Stimulated activated CD4-positive, alpha-beta T cell treated with anti-CD3 and anti-CD28 coated beads, Interleukin-15, amount 100 ng/mL, for 48 hours (primary cell): ENCODE measurements at regions not wholly inside any gene's neighbourhood (a gene's known extent, or its start where the extent isn't known, plus 50 kb on each side); places are given as distances from the start of the nearest gene placed in this dataset.

Experiments
- DNase-seq, 2 donors: peaks; one replicate each; pipeline ENCODE4 v3.0.0-alpha.2; 2020; ENCODE audit warnings: low read depth in 2 of 2

DNA sequence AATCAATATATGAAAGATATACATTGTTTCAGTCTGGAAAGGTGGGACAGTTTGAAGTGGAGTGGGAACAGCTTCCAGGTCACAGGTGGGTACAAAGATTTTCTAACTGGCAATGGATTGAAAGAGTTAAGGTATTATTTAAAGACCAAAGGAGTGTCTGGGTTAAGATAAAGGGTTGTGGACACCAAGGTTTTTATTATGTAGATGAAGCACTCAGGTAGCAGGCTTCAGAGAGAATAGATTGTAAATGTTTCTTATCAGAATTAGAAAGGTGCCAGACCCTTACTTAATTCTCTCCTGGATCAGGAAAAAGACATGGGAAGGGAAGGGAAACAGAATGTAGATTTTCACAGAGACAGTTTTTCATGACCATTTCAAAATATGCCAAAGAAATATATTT lies 1174.8 kb downstream of the MAT2B start:
- no peak for DNase-seq

DNA sequence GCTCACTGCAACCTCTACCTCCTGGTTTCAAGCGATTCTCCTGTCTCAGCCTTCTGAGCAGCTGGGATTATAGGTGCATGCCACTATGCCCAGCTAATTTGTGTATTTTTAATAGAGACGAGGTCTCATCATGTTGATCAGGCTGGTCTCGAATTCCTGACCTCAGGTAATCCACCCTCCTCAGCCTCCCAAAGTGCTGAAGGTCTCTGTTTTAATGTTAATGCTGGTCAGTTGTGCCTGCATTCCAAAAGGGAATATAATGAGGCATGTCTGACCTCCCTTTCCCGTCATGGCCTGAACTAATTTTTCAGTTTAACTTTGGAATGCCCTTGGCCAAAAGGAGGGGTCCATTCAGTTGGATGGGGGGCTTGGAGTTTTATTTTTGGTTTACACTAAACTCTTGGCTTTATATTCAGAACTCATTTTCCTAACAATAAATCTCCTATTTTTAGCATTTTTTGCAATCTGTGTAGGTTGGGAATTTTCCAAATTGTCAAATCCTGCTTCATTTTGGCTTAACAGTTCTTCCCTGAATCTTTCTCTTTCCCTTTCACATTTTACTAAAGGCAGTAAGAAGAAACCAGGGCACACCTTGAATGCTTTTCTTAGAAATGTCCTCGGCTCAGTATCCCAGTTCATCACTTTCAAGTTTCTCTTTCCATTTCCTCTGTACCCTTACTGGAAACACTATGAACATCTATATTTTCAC lies 1175.5 kb downstream of the MAT2B start:
- DNase-seq, result no peak

DNA sequence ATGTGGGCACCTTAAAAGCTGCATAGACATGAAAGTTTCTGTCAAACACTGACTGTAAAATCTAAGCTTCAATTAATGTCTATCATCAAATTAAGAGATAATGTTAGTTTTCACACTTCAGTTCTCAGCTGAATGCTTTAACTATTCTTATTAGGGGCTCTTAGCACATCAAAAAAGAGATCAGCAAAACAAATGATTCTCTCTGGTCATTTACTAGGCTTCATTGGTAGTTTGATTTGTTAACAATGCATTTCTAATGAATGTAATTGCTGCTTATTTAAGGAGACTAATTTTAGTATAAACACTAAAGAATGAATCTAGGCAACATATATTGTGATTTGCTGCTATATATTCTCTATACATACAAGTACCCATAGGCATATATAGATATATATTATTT lies 1182.0 kb downstream of the MAT2B start:
- DNase-seq, result no peak

- DNase-seq, result no peak
These were observed 1183.0 kb downstream of the MAT2B start for GRCh38 chr5:164688437-164688836.

DNA sequence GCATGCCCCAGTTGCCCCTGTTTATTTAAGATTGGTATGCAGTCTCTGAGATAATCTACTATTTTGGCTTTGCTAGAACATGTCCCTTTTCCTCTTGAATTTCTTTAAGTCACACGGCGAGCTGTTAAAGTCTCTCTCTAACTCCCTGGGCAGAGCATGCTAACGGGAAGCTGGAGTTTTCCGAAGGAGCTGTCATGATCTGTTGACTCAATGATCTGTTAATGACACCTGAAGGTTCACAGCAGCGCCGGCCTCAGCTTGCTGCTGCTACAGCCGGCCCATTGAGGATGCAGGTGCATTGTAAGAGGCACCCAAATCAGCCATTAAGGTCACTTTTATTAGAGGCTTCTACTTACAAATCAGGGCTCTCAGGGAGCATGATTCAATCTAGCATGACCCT lies 1203.4 kb downstream of the MAT2B start:
- no peak for DNase-seq

- DNase-seq, result no peak
These were observed 1208.3 kb downstream of the MAT2B start for GRCh38 chr5:164713682-164714081.

- DNase-seq, result no peak
These were observed 1215.7 kb downstream of the MAT2B start for GRCh38 chr5:164721116-164721515.

GRCh38 chr5:164721656-164722055 lies 1216.2 kb downstream of the MAT2B start:
- no peak for DNase-seq

- DNase-seq, result no peak
These were observed 1217.3 kb downstream of the MAT2B start for GRCh38 chr5:164722702-164723101.

GRCh38 chr5:164727012-164727411 lies 1221.6 kb downstream of the MAT2B start:
- no peak for DNase-seq

DNA sequence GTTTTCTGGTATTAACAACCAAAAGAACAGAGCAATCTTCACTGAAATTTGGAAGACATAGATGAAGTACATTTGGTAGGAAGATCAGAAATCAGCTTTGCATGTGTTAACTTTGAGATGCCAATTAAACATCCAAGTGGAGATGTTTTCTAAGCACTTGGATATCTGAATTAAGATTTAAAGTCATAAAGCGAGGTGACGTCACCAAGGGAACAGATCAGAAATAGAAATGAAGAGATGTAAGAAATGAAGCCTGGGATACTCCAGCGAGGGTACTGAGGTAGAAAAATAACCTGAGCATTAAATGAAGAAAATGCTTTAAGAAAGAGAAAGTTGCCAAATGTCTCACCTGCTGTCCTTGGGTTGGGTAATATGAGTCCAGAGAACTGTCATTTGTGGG lies 1223.3 kb downstream of the MAT2B start:
- no peak for DNase-seq

- no peak for DNase-seq
These were observed 1229.9 kb downstream of the MAT2B start for GRCh38 chr5:164735334-164735733.

GRCh38 chr5:164741376-164741775 lies 1236.0 kb downstream of the MAT2B start:
- DNase-seq, result no peak

DNA sequence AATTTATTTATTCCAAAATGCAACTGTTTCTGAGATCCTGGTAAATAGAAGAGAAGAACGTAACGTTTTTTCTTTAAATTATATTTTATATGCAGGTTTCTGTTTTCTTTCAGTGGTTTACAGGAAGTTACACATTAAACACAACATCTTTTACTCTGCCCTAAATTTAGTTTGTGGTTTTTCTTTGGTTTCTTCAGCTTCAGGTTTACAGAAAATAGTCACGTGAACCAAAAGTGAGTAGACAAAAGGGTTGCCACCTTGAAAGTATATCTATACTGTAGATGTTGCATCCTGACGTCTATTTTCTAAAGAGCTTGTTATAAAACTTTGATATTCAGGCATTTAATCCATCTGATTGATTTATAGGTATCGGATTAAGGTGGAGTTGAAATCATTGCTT lies 1236.6 kb downstream of the MAT2B start:
- no peak for DNase-seq

DNA sequence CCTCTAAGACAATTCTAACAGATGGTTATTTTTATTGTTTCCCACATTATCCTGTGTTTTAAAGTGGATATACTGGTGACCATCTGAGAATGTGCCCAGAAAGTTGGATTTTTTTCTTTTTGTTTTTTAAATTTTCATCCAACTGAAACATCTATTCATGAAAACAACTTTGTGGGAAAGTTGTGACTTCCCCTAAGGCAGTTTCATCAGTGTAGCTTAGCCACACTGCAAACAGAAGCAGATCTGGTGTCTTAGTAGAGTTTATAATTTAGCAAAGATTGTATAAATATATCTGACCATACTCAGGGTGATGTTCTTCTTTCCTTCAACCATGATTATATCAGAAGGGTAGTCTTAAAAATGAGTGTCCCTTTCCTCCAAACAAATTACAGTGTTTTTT lies 1241.3 kb downstream of the MAT2B start:
- no peak for DNase-seq

DNA sequence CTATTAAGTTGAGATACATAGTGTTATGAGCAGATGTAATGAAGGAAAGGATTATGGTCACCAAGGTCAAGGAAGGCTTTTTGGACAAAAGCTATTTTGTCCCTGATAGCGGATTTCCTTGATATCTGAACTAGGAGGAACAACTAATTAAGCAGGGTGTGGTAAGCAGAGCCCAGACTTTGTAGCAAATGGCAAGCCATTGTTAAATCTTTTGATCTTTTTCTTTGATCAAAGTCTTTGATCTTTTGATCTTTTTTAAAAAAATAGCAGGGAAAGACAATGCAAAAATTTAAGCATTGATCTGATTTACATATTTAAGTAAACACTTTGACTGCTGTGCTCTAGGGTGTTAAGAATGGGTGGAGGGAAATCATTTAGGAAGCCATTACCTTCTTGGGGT lies 1242.0 kb downstream of the MAT2B start:
- DNase-seq, result no peak

DNA sequence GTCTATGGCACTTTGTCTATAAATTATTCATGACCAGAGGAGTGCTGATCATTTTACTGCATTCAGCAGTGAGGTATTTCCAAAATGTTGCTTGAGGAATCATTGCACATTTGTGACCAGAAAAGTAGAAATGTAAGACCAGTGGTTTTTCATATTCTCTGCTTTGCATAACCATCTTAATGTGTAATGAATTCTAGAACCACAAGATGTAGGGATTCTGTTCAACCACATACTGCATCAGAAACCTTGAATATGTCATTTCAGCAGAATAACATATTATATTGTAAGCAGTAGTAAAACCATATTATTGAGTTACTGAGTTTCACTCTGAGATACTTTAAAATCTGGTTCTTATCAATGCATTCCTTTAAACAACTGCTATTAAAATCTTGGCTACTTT lies 1243.4 kb downstream of the MAT2B start:
- no peak for DNase-seq

DNA sequence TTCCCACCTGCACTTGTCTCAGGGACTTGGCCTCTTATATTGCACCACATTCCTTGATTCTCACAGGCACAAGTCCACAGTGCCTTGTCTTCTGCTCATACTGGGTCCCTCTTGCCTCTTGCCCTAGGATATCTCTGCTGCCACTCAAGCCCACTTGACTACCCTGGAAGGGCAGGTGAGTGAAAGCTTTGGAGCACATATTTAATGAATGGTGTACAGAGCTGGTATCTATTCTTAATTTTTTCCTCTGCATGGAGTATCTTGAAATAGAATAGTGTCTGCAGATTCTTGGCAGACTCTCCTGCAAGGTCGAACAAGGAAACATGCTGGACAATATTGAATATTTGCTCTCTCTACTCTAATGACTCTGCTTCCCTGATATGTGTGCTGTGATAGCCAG lies 1248.0 kb downstream of the MAT2B start:
- DNase-seq, result no peak

DNA sequence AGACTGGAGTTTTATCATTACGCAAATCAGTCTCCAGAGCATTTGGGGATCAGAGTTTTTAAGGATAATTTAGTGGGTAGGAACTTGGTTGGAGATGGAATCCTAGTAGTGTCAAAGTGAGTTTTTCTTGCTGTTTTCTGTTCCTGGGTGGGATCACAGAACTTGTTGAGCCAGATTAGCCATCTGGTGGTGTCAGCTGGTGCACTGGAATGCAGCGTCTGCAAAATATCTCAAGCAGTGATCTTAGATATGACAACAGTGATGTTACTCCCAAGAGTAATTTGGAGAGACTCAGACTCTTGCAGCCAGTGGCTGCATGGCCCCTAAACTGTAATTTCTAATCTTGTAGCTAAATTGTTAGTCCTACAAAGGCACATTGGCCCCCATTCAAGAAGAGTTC lies 1257.8 kb downstream of the MAT2B start:
- no peak for DNase-seq

DNA sequence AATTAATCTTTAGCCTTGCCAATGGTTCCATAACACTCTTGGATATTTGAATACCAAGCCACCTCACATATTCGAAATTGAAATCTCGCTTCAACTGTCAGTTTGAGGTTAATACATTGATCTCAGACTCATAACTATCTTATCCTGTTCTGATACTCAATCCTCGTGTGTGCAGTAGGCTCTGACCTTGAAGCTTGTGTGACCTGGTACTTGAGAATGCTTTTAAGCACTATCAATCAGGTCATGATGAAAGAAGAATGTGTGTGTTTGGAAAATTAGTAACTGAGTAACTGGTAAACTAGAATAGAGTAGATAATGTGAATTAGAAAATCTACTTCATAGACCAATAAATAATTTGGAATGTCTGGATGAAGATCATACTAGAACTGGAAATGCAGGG lies 1266.7 kb downstream of the MAT2B start:
- DNase-seq, result no peak

- DNase-seq, result no peak
These were observed 1278.8 kb downstream of the MAT2B start for GRCh38 chr5:164784230-164784629.

DNA sequence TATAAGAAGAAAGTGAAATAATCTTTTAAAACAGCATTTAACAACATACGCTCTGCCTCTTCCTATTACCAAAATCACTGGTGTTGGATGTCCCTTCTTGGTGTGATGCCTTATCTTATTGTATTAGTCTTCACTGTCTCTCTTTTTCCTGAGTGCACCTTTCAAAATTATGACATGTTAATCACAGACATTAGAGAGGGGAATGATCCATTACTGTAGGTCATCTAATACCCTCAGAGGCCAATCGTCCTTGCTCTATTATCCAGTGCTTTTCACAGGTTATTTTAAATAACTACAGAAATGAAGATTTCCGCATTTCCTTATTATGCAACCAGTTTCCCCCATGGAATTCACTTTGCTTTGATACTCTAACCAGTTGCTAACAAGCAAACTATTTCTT lies 1292.7 kb downstream of the MAT2B start:
- DNase-seq, result no peak

GRCh38 chr5:164799391-164799790 lies 1294.0 kb downstream of the MAT2B start:
- DNase-seq, result no peak

- no peak for DNase-seq
These were observed 1296.5 kb downstream of the MAT2B start for GRCh38 chr5:164801910-164802309.
